H1 (cell line): ENCODE measurements at regions not wholly inside any gene's neighbourhood (a gene's known extent, or its start where the extent isn't known, plus 50 kb on each side); places are given as distances from the start of the nearest gene placed in this dataset.

Source experiments
- CTCF ChIA-PET: fragments of 300-600 bp; sonication (Branson Sonifier 250); formaldehyde crosslinking; loops from one replicate; lab custom pipeline; 2021; ENCODE audit not compliant: partially characterized antibody; lab: Charles Lee
- POLR2A ChIA-PET: fragments of 300-600 bp; sonication (Branson Sonifier 250); formaldehyde crosslinking; loops from one replicate; lab custom pipeline; 2021; ENCODE audit warnings: inconsistent platforms; ENCODE audit not compliant: partially characterized antibody; lab: Charles Lee
- DNase-seq, 2 experiments: peaks; one replicate each; pipeline versions ENCODE4 v3.0.0 to v3.0.0-alpha.2; 2010 to 2022; ENCODE audit warnings: low spot score in 2 of 2, low read depth in 1 of 2, mixed read lengths in 1 of 2
- FAIRE-seq: peaks from 2 replicates; lab custom pipeline; 2011; peaks lifted over from hg19 to GRCh38; lab: Jason Lieb, UNC
- H2AFZ ChIP-seq: 2 replicates; pipeline ENCODE4 v1.8.1; 2012; ENCODE audit warnings: low read length, inconsistent platforms
- H2AK5ac ChIP-seq: 2 replicates; pipeline ENCODE4 v1.6.1; 2013; ENCODE audit warnings: low read depth, low read length
- H2BK120ac ChIP-seq: replicated peaks from 2 replicates; pipeline ENCODE3; 2013; ENCODE audit warnings: low read depth, low read length, inconsistent platforms
- H2BK12ac ChIP-seq: 2 replicates; pipeline ENCODE4 v1.6.1; 2013; ENCODE audit warnings: low read depth, low read length
- H2BK15ac ChIP-seq: 2 replicates; pipeline ENCODE4 v1.6.1; 2013; ENCODE audit warnings: low read length
- H2BK20ac ChIP-seq: 2 replicates; pipeline ENCODE4 v1.6.1; 2013; ENCODE audit warnings: low read length
- H2BK5ac ChIP-seq: 2 replicates; pipeline ENCODE4 v1.6.1; 2013; ENCODE audit warnings: low read depth, low read length
- H3K14ac ChIP-seq: 2 replicates; pipeline ENCODE4 v1.6.1; 2013; ENCODE audit warnings: inconsistent platforms; ENCODE audit not compliant: insufficient read length
- H3K18ac ChIP-seq: 2 replicates; pipeline ENCODE4 v1.6.1; 2013; ENCODE audit warnings: low read length; ENCODE audit errors: extremely low read depth
- H3K23ac ChIP-seq: 2 replicates; pipeline ENCODE4 v1.6.1; 2013; ENCODE audit warnings: inconsistent platforms; ENCODE audit not compliant: insufficient read length
- H3K23me2 ChIP-seq: 2 replicates; pipeline ENCODE4 v1.6.1; 2013; ENCODE audit warnings: low read depth, low read length
- H3K27ac ChIP-seq: 2 replicates; pipeline ENCODE4 v1.6.1; 2011; ENCODE audit warnings: low read depth, low read length, inconsistent platforms
- H3K27me3 ChIP-seq, 4 experiments: replicated peaks in 1 of 4; 1 replicate in 1 of 4; 2 replicates in 3 of 4; pipeline versions ENCODE4 v1.6.1 to v1.8.1; 2011 to 2013; ENCODE audit warnings: low read length in 3 of 4, mild to moderate bottlenecking in 3 of 4, inconsistent platforms in 2 of 4, mixed read lengths in 2 of 4, moderate library complexity in 1 of 4; ENCODE audit not compliant: control insufficient read depth in 3 of 4, insufficient read depth in 3 of 4; ENCODE audit errors: extremely low read depth in 1 of 4
- H3K36me3 ChIP-seq, 4 experiments: 2 replicates each; pipeline versions ENCODE4 v1.6.1 to v1.8.1; 2011 to 2013; ENCODE audit warnings: mild to moderate bottlenecking in 4 of 4, low read length in 3 of 4, moderate library complexity in 2 of 4, control low read depth in 1 of 4, inconsistent platforms in 1 of 4; ENCODE audit not compliant: insufficient read depth in 4 of 4, control insufficient read depth in 2 of 4
- H3K4ac ChIP-seq: replicated peaks from 2 replicates; pipeline ENCODE3; 2013; ENCODE audit warnings: low read length, low read depth, mixed read lengths, inconsistent platforms; ENCODE audit not compliant: insufficient read length
- H3K4me1 ChIP-seq, 4 experiments: replicated peaks in 1 of 4; 1 replicate in 1 of 4; 2 replicates in 3 of 4; pipeline versions ENCODE4 v1.6.1 to v1.8.1; 2011 to 2013; ENCODE audit warnings: low read length in 3 of 4, inconsistent platforms in 2 of 4, mixed read lengths in 1 of 4; ENCODE audit not compliant: insufficient read depth in 4 of 4, control insufficient read depth in 3 of 4
- H3K4me2 ChIP-seq, 2 experiments: 2 replicates each; pipeline versions ENCODE4 v1.6.1 to v1.8.1; 2011 to 2013; ENCODE audit warnings: low read depth in 2 of 2, low read length in 2 of 2, control low read depth in 1 of 2, inconsistent platforms in 1 of 2, mild to moderate bottlenecking in 1 of 2; ENCODE audit not compliant: insufficient read depth in 1 of 2
- H3K4me3 ChIP-seq, 4 experiments: fragments of 200-600, 300-600 bp in 1 of 4; sonication (generic), shearing (Covaris generic), sonication (Bioruptor Twin) in 1 of 4; 2 replicates each; pipeline versions ENCODE4 v1.5.1 to v1.8.1; 2011 to 2016; ENCODE audit warnings: low read length in 4 of 4, low read depth in 3 of 4, control low read depth in 2 of 4, inconsistent platforms in 2 of 4, mild to moderate bottlenecking in 2 of 4, mixed read lengths in 1 of 4, moderate library complexity in 1 of 4; ENCODE audit not compliant: insufficient read depth in 2 of 4; ENCODE audit errors: extremely low read depth in 1 of 4
- H3K56ac ChIP-seq: replicated peaks from 2 replicates; pipeline ENCODE3; 2013; ENCODE audit warnings: low read depth, mild to moderate bottlenecking, mixed read lengths, low read length, inconsistent platforms; ENCODE audit not compliant: insufficient read length
- H3K79me1 ChIP-seq: 2 replicates; pipeline ENCODE4 v1.6.1; 2013; ENCODE audit warnings: low read depth, low read length, control low read depth
- H3K79me2 ChIP-seq, 2 experiments: 2 replicates each; pipeline versions ENCODE4 v1.6.1 to v1.8.1; 2012 to 2013; ENCODE audit warnings: low read length in 2 of 2, mild to moderate bottlenecking in 2 of 2, inconsistent platforms in 1 of 2; ENCODE audit not compliant: insufficient read depth in 2 of 2, control insufficient read depth in 1 of 2
- H3K9ac ChIP-seq, 4 experiments: replicated peaks in 1 of 4; 1 replicate in 1 of 4; 2 replicates in 3 of 4; pipeline versions ENCODE4 v1.6.1 to v1.8.1; 2011 to 2013; ENCODE audit warnings: low read depth in 3 of 4, low read length in 3 of 4, control low read depth in 2 of 4, mild to moderate bottlenecking in 2 of 4, moderate library complexity in 2 of 4, inconsistent platforms in 1 of 4; ENCODE audit errors: extremely low read depth in 1 of 4
- H3K9me3 ChIP-seq, 2 experiments: 2 replicates each; pipeline versions ENCODE4 v1.6.1 to v1.8.1; 2012 to 2013; ENCODE audit warnings: mild to moderate bottlenecking in 2 of 2, moderate library complexity in 2 of 2, control low read depth in 1 of 2, inconsistent platforms in 1 of 2, low read depth in 1 of 2, low read length in 1 of 2, mixed read lengths in 1 of 2; ENCODE audit not compliant: insufficient read depth in 2 of 2
- H4K20me1 ChIP-seq, 2 experiments: replicated peaks in 1 of 2; 2 replicates each; pipeline versions ENCODE3 to v1.8.1; 2011 to 2013; ENCODE audit warnings: inconsistent platforms in 2 of 2, low read length in 2 of 2, mild to moderate bottlenecking in 1 of 2; ENCODE audit not compliant: insufficient read depth in 2 of 2, control insufficient read depth in 1 of 2
- H4K5ac ChIP-seq: 2 replicates; pipeline ENCODE4 v1.6.1; 2013; ENCODE audit warnings: low read length, low read depth, mixed read lengths, inconsistent platforms; ENCODE audit not compliant: insufficient read length
- H4K8ac ChIP-seq: 2 replicates; pipeline ENCODE4 v1.8.0; 2013; ENCODE audit warnings: mild to moderate bottlenecking, moderate library complexity, low read length, inconsistent platforms; ENCODE audit not compliant: insufficient read depth; ENCODE audit errors: extremely low read depth
- H4K91ac ChIP-seq: replicated peaks from 2 replicates; pipeline ENCODE3; 2013; ENCODE audit warnings: low read length, mixed read lengths, inconsistent platforms; ENCODE audit not compliant: insufficient read length
- ATF3 ChIP-seq: IDR thresholded peaks from 2 replicates; pipeline ENCODE4 v1.6.1; 2011; ENCODE audit warnings: low read depth, mild to moderate bottlenecking, low read length; ENCODE audit not compliant: insufficient read depth
- CEBPB ChIP-seq: IDR thresholded peaks from 2 replicates; pipeline ENCODE4 v1.6.1; 2012; ENCODE audit warnings: low read depth, low read length
- CHD1 ChIP-seq: IDR thresholded peaks from 2 replicates; pipeline ENCODE4 v1.6.1; 2012; ENCODE audit warnings: low read depth, low read length, improper control_type of control experiment
- E2F6 ChIP-seq: IDR thresholded peaks from 2 replicates; pipeline ENCODE4 v1.6.1; 2012; ENCODE audit warnings: inconsistent platforms
- KDM1A ChIP-seq: fragments of 200-600, 300-600 bp; sonication (generic); IDR thresholded peaks from 2 replicates; pipeline ENCODE4 v1.7.1; 2016; ENCODE audit warnings: mild to moderate bottlenecking, low read length, borderline replicate concordance
- RBBP5 ChIP-seq: IDR thresholded peaks from 2 replicates; pipeline ENCODE4 v1.7.1; 2012; ENCODE audit warnings: low read depth, mild to moderate bottlenecking, inconsistent platforms, low read length, moderate library complexity, borderline replicate concordance
- RNF2 ChIP-seq: fragments of 200-900, 300-1000 bp; sonication (generic); IDR thresholded peaks from 2 replicates; pipeline ENCODE4 v1.7.1; 2016; ENCODE audit warnings: borderline replicate concordance, low read depth, mild to moderate bottlenecking, antibody characterized with exemption, low read length; ENCODE audit not compliant: poor library complexity, severe bottlenecking; ENCODE audit errors: missing control alignments
- SIN3A ChIP-seq, 2 experiments: IDR thresholded peaks in 1 of 2; conservative IDR thresholded peaks in 1 of 2; 2 replicates each; pipeline ENCODE4 v1.6.1; 2011 to 2012; ENCODE audit warnings: low read length in 2 of 2, improper control_type of control experiment in 1 of 2, low read depth in 1 of 2, mild to moderate bottlenecking in 1 of 2
- SP4 ChIP-seq: IDR thresholded peaks from 2 replicates; pipeline ENCODE4 v1.6.1; 2012; ENCODE audit warnings: low read length, inconsistent platforms
- TAF1 ChIP-seq: IDR thresholded peaks from 2 replicates; pipeline ENCODE4 v1.6.1; 2011; ENCODE audit warnings: mild to moderate bottlenecking, low read depth, low read length
- YY1 ChIP-seq: IDR thresholded peaks from 2 replicates; pipeline ENCODE4 v1.6.1; 2011; ENCODE audit warnings: low read depth, mild to moderate bottlenecking, low read length
- WGBS, 2 experiments: shearing (Covaris generic) in 1 of 2; methylation state at CpG; one replicate each; pipeline versions ENCODE4 v1.1.6 to v1.1.7; 2013 to 2015; ENCODE audit warnings: low lambda C conversion rate in 2 of 2, mixed read lengths in 2 of 2, inconsistent platforms in 1 of 2, low coverage in 1 of 2, missing lambda C conversion rate in 1 of 2; ENCODE audit not compliant: insufficient replicate concordance in 2 of 2, insufficient coverage in 1 of 2, insufficient read length in 1 of 2; ENCODE audit errors: extremely low coverage in 1 of 2, missing lambda C conversion rate in 1 of 2; 5-methylcytosine and 5-hydroxymethylcytosine counted together

- H2BK20ac ChIP-seq, result no peak overlapping the region
- no peak overlapping the region for H3K18ac ChIP-seq
- H2AK5ac ChIP-seq, result no peak overlapping the region
- no peak for TF ChIP-seq SIN3A (conservative IDR thresholded peaks at IDR 0.05 in 1 of 2, IDR thresholded peaks at IDR 0.05 in 1 of 2; ENCODE audit: low read depth in 1 of 2, low read length in 2 of 2)
- no peak for TF ChIP-seq YY1
- no peak for TF ChIP-seq ATF3
- no peak for TF ChIP-seq CEBPB
- TF ChIP-seq SP4, result no peak
- TF ChIP-seq E2F6, result no peak
- no peak for TF ChIP-seq CHD1
- TF ChIP-seq RBBP5, result no peak
- TF ChIP-seq RNF2, result no peak
- no peak for TF ChIP-seq KDM1A
- TF ChIP-seq TAF1, result no peak
- H2AFZ ChIP-seq, result no peak overlapping the region
- H3K9me3 ChIP-seq, result no peaks in the 10 kb centered on the region
- no peak for FAIRE-seq
- H3K4ac ChIP-seq, result no peak overlapping the region
- H3K27ac ChIP-seq, result no peak overlapping the region
- H3K27me3 ChIP-seq, result no peaks in the 10 kb centered on the region
- H3K79me1 ChIP-seq, result no peaks in the 10 kb centered on the region
- H3K79me2 ChIP-seq, result no peaks in the 10 kb centered on the region
- H2BK120ac ChIP-seq, result no peak overlapping the region
- no peaks in the 10 kb centered on the region; a peak in 2 of 7 replicates for H3K4me1 ChIP-seq
- no peak overlapping the region for H2BK15ac ChIP-seq
- H4K8ac ChIP-seq, result no peak overlapping the region
- no peak overlapping the region for H3K4me2 ChIP-seq
- H4K20me1 ChIP-seq, result peaks cover 0 to 9% of the 10 kb centered on the region in 2 experiments
- H3K9ac ChIP-seq, result no peak overlapping the region
- peaks cover 10% of the 10 kb centered on the region; the same call in 1 of the 2 replicates for H3K23me2 ChIP-seq
- H3K14ac ChIP-seq, result no peak overlapping the region
- H3K56ac ChIP-seq, result no peak overlapping the region
- H3K23ac ChIP-seq, result no peak overlapping the region
- H4K91ac ChIP-seq, result no peak overlapping the region
- CTCF ChIA-PET, result interaction anchor here (1.0 to 10.9 kb wide), 11 partner anchors 12 to 204 kb away, joined by 3 to 95 read pairs (median 7); no protein-coding TSS in a partner anchor
- no peaks in the 10 kb centered on the region for H3K36me3 ChIP-seq
- WGBS, 2 experiments, result 90% methylated on average over 5 of the region's 5 CpGs; no CpG with 5 or more reads in 1 of the 2 experiments
- H2BK5ac ChIP-seq, result no peak overlapping the region
- H4K5ac ChIP-seq, result no peak overlapping the region
- no peak for DNase-seq
- no peak overlapping the region for H3K4me3 ChIP-seq
- no peak overlapping the region for H2BK12ac ChIP-seq
- POLR2A ChIA-PET, result interaction anchor here (0.7 kb wide), 1 partner anchor 8 kb away, joined by 3 read pairs; no protein-coding TSS in a partner anchor
Measured at GRCh38 chr2:10230499-10230898, 72.2 kb upstream of the HPCAL1 start.
